HEK293 (cell line): ENCODE measurements at regions not wholly inside any gene's neighbourhood (a gene's known extent, or its start where the extent isn't known, plus 50 kb on each side); places are given as distances from the start of the nearest gene placed in this dataset.

Experiments used
- BCL11B ChIP-seq: fragments of 450-650 bp; formaldehyde crosslinking; IDR thresholded peaks from 2 replicates; pipeline ENCODE4 v1.5.1; 2016; ENCODE audit warnings: low read depth, missing biosample characterization, missing genetic modification characterization
- GLIS1 ChIP-seq: fragments of 450-650 bp; formaldehyde crosslinking; IDR thresholded peaks from 2 replicates; pipeline ENCODE4 v1.5.1; 2016; ENCODE audit warnings: missing biosample characterization, missing genetic modification characterization
- MYNN ChIP-seq: fragments of 450-650 bp; formaldehyde crosslinking; IDR thresholded peaks from 2 replicates; pipeline ENCODE4 v1.5.1; 2016; ENCODE audit warnings: missing biosample characterization, missing genetic modification characterization, borderline replicate concordance
- OVOL3 ChIP-seq: fragments of 450-650 bp; formaldehyde crosslinking; IDR thresholded peaks from 2 replicates; pipeline ENCODE4 v1.5.1; 2016; ENCODE audit warnings: missing biosample characterization, missing genetic modification characterization
- PRDM1 ChIP-seq: fragments of 450-650 bp; formaldehyde crosslinking; IDR thresholded peaks from 2 replicates; pipeline ENCODE4; 2016; ENCODE audit warnings: missing biosample characterization, missing genetic modification characterization
- PRDM4 ChIP-seq: fragments of 450-650 bp; formaldehyde crosslinking; IDR thresholded peaks from 2 replicates; pipeline ENCODE4 v1.5.1; 2017; ENCODE audit warnings: missing biosample characterization, missing genetic modification characterization
- SP2 ChIP-seq: fragments of 450-650 bp; formaldehyde crosslinking; IDR thresholded peaks from 2 replicates; pipeline ENCODE4 v1.5.1; 2016; ENCODE audit warnings: missing biosample characterization, missing genetic modification characterization
- ZBTB10 ChIP-seq: fragments of 450-650 bp; formaldehyde crosslinking; IDR thresholded peaks from 2 replicates; pipeline ENCODE4 v1.5.1; 2016; ENCODE audit warnings: missing biosample characterization, missing genetic modification characterization
- ZBTB44 ChIP-seq: fragments of 450-650 bp; IDR thresholded peaks from 2 replicates; pipeline ENCODE4 v1.5.1; 2018; ENCODE audit warnings: missing biosample characterization, mild to moderate bottlenecking, missing genetic modification characterization
- ZBTB7A ChIP-seq: fragments of 450-650 bp; formaldehyde crosslinking; IDR thresholded peaks from 2 replicates; pipeline ENCODE4 v1.5.1; 2016; ENCODE audit warnings: low read depth, missing biosample characterization, missing genetic modification characterization
- ZEB2 ChIP-seq: fragments of 450-650 bp; formaldehyde crosslinking; IDR thresholded peaks from 2 replicates; pipeline ENCODE4 v1.5.1; 2016; ENCODE audit warnings: missing biosample characterization, missing genetic modification characterization
- ZNF10 ChIP-seq: fragments of 450-650 bp; formaldehyde crosslinking; IDR thresholded peaks from 2 replicates; pipeline ENCODE4 v1.5.1; 2017; ENCODE audit warnings: missing biosample characterization, missing genetic modification characterization
- ZNF121 ChIP-seq: fragments of 450-650 bp; formaldehyde crosslinking; IDR thresholded peaks from 2 replicates; pipeline ENCODE4 v1.5.1; 2016; ENCODE audit warnings: missing biosample characterization, missing genetic modification characterization
- ZNF140 ChIP-seq: fragments of 450-650 bp; formaldehyde crosslinking; IDR thresholded peaks from 2 replicates; pipeline ENCODE4 v1.5.1; 2016; ENCODE audit warnings: missing biosample characterization, missing genetic modification characterization
- ZNF146 ChIP-seq: fragments of 450-650 bp; formaldehyde crosslinking; IDR thresholded peaks from 2 replicates; pipeline ENCODE4 v1.5.1; 2016; ENCODE audit warnings: missing biosample characterization, missing genetic modification characterization
- ZNF175 ChIP-seq: fragments of 450-650 bp; formaldehyde crosslinking; IDR thresholded peaks from 2 replicates; pipeline ENCODE4 v1.5.1; 2016; ENCODE audit warnings: missing biosample characterization, missing genetic modification characterization
- ZNF311 ChIP-seq: fragments of 450-650 bp; formaldehyde crosslinking; IDR thresholded peaks from 2 replicates; pipeline ENCODE4 v1.5.1; 2017; ENCODE audit warnings: missing biosample characterization, missing genetic modification characterization, borderline replicate concordance
- ZNF404 ChIP-seq: fragments of 450-650 bp; formaldehyde crosslinking; IDR thresholded peaks from 2 replicates; pipeline ENCODE4 v1.5.1; 2017; ENCODE audit warnings: missing biosample characterization, missing genetic modification characterization
- ZNF544 ChIP-seq: fragments of 450-650 bp; formaldehyde crosslinking; IDR thresholded peaks from 2 replicates; pipeline ENCODE4 v1.5.0; 2017; ENCODE audit warnings: missing biosample characterization, missing genetic modification characterization
- ZNF548 ChIP-seq: fragments of 450-650 bp; formaldehyde crosslinking; IDR thresholded peaks from 2 replicates; pipeline ENCODE4 v1.5.1; 2016; ENCODE audit warnings: missing biosample characterization, missing genetic modification characterization
- ZNF558 ChIP-seq: fragments of 450-650 bp; formaldehyde crosslinking; IDR thresholded peaks from 2 replicates; pipeline ENCODE4 v1.5.1; 2016; ENCODE audit warnings: missing biosample characterization, missing genetic modification characterization
- ZNF610 ChIP-seq: fragments of 450-650 bp; formaldehyde crosslinking; IDR thresholded peaks from 2 replicates; pipeline ENCODE4 v1.5.1; 2016; ENCODE audit warnings: missing biosample characterization, missing genetic modification characterization, borderline replicate concordance
- ZNF677 ChIP-seq: fragments of 450-650 bp; IDR thresholded peaks from 2 replicates; pipeline ENCODE4 v1.5.0; 2018; ENCODE audit warnings: missing biosample characterization, mild to moderate bottlenecking, missing genetic modification characterization, moderate library complexity
- ZNF768 ChIP-seq: fragments of 450-650 bp; formaldehyde crosslinking; IDR thresholded peaks from 2 replicates; pipeline ENCODE4 v1.5.1; 2018; ENCODE audit warnings: missing biosample characterization, mild to moderate bottlenecking, missing genetic modification characterization
- ZNF776 ChIP-seq: fragments of 450-650 bp; formaldehyde crosslinking; IDR thresholded peaks from 2 replicates; pipeline ENCODE4 v1.5.0; 2017; ENCODE audit warnings: missing biosample characterization, missing genetic modification characterization, borderline replicate concordance
- ZSCAN16 ChIP-seq: fragments of 450-650 bp; formaldehyde crosslinking; IDR thresholded peaks from 2 replicates; pipeline ENCODE4 v1.5.1; 2016; ENCODE audit warnings: missing biosample characterization, missing genetic modification characterization
- ZSCAN18 ChIP-seq: fragments of 450-650 bp; formaldehyde crosslinking; IDR thresholded peaks from 2 replicates; pipeline ENCODE4 v1.5.1; 2016; ENCODE audit warnings: missing biosample characterization, missing genetic modification characterization
- TF ChIP-seq, protein P1 (sequence below): fragments of 450-650 bp; formaldehyde crosslinking; IDR thresholded peaks from 2 replicates; pipeline ENCODE4 v1.5.1; 2016; ENCODE audit warnings: missing biosample characterization, missing genetic modification characterization
- TF ChIP-seq, protein P2 (sequence below): fragments of 450-650 bp; formaldehyde crosslinking; conservative IDR thresholded peaks from 2 replicates; pipeline ENCODE4 v1.5.1; 2016; ENCODE audit warnings: low read depth, missing biosample characterization, missing genetic modification characterization

- TF ChIP-seq ZBTB44 (tag by site-specific recombination) (peak; percentile 76), SP2 (tag by site-specific recombination) (no peak), OVOL3 (tag by site-specific recombination) (peak; percentile 75), ZBTB7A (tag by site-specific recombination) (no peak), ZNF404 (tag by site-specific recombination) (no peak), ZNF146 (tag by site-specific recombination) (no peak), ZNF558 (0 out of 2 replicates have a peak, but pooled peaks have one; percentile 55), ZNF140 (tag by site-specific recombination) (no peak), ZNF175 (no peak), ZSCAN18 (tag by site-specific recombination) (no peak), ZNF311 (no peak), ZSCAN16 (no peak), PRDM4 (tag by site-specific recombination) (peak; percentile 70), ZNF776 (no peak), BCL11B (tag by site-specific recombination) (no peak), GLIS1 (tag by site-specific recombination) (peak; percentile 94), ZBTB10 (no peak), ZNF768 (tag by site-specific recombination) (no peak), ZNF677 (tag by site-specific recombination) (no peak), ZNF121 (peak; percentile 49; the same call in 1 of the 2 replicates), ZNF610 (tag by site-specific recombination) (no peak), ZNF10 (tag by site-specific recombination) (peak; percentile 62; the same call in 1 of the 2 replicates), MYNN (peak; percentile 41; the same call in 1 of the 2 replicates), ZNF548 (no peak), ZEB2 (tag by site-specific recombination) (no peak), PRDM1 (tag by site-specific recombination) (no peak), ZNF544 (tag by site-specific recombination) (no peak)
- TF ChIP-seq, protein P1, sequence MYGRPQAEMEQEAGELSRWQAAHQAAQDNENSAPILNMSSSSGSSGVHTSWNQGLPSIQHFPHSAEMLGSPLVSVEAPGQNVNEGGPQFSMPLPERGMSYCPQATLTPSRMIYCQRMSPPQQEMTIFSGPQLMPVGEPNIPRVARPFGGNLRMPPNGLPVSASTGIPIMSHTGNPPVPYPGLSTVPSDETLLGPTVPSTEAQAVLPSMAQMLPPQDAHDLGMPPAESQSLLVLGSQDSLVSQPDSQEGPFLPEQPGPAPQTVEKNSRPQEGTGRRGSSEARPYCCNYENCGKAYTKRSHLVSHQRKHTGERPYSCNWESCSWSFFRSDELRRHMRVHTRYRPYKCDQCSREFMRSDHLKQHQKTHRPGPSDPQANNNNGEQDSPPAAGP (tag by site-specific recombination) = peak; percentile 38; the same call in 1 of the 2 replicates
- TF ChIP-seq, protein P2, sequence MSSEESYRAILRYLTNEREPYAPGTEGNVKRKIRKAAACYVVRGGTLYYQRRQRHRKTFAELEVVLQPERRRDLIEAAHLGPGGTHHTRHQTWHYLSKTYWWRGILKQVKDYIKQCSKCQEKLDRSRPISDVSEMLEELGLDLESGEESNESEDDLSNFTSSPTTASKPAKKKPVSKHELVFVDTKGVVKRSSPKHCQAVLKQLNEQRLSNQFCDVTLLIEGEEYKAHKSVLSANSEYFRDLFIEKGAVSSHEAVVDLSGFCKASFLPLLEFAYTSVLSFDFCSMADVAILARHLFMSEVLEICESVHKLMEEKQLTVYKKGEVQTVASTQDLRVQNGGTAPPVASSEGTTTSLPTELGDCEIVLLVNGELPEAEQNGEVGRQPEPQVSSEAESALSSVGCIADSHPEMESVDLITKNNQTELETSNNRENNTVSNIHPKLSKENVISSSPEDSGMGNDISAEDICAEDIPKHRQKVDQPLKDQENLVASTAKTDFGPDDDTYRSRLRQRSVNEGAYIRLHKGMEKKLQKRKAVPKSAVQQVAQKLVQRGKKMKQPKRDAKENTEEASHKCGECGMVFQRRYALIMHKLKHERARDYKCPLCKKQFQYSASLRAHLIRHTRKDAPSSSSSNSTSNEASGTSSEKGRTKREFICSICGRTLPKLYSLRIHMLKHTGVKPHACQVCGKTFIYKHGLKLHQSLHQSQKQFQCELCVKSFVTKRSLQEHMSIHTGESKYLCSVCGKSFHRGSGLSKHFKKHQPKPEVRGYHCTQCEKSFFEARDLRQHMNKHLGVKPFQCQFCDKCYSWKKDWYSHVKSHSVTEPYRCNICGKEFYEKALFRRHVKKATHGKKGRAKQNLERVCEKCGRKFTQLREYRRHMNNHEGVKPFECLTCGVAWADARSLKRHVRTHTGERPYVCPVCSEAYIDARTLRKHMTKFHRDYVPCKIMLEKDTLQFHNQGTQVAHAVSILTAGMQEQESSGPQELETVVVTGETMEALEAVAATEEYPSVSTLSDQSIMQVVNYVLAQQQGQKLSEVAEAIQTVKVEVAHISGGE (tag by site-specific recombination) = no peak
Measured at GRCh38 chr18:22342625-22343024, 75.1 kb downstream of the CTAGE1 start (continued).
